Stimulated activated CD4-positive, alpha-beta T cell treated with anti-CD3 and anti-CD28 coated beads, Interleukin-1b, Interleukin-23, amount 100 ng/mL, for 4 hours (primary cell): ENCODE measurements at regions not wholly inside any gene's neighbourhood (a gene's known extent, or its start where the extent isn't known, plus 50 kb on each side); places are given as distances from the start of the nearest gene placed in this dataset.
"Not testable (repeated sequence)": the region's sequence is repeated elsewhere in the genome, so short reads cannot be mapped to it uniquely, and the experiment has no call there.

Source experiments
- DNase-seq, 2 donors: peaks; one replicate each; pipeline ENCODE4 v3.0.0-alpha.2; 2020; ENCODE audit warnings: low read depth in 2 of 2

DNA sequence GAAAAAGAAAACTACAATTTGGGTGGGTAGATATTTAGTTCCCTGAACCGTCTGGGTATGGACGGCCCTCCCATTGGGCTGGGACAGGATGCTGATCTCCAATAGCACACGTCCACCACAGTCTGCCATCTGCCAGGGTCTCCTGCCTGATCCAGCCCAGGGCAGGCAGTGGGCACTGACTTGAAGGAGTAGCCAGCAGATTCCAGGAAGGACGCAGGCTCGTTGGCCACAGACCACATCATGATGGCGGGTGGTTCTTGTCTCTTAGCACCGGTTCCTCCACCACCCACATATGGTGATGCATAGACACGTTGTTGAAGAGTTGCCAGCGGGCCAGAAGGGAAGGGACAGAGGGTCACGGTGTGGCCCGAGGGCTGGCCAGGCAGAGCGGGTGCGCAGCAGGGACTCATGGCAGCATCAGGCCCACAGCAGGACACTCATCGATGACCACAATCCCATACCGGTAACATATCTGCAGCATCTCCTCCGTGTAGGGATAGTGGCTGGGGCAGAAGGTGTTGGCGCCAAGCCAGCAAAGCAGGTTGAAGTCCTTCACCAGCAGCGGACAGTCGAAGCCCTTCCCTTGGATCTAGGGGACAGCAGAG lies 155.8 kb upstream of the FAM174A start:
- DNase-seq = not testable (repeated sequence)

DNA sequence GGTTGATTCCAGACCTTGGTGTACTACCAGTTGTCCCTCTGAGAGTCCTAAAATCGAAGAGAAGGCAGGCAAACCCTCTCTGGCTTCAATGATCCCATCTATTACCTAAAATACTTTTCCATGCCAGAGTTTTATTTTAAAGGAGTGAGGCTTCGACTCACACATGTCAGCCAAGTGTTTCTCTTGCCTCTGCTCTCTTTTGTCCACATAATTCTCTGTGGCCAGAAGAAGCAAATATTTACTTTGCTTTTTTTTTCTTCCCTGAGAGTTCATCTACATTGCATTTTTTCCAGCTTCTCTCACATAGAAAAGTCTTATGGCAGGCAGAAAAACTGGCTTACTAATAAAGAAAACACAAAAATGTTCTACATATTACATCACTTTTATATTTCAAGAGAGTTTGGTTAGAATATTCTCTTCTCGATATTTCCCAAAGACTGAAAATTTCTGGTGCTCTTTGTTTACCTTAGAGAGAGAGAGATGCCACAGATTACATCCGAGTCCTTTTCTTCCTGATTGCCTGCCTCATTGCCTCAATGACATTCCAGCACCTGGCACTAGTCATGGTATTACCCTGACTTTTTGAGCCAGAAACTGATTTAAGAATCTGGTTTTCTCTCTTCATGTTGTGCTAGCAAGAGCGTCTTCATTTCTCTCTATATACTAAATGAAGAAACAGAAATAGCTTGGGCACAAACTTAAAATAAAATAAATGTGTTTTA lies 170.3 kb upstream of the FAM174A start:
- not testable (repeated sequence) for DNase-seq

DNA sequence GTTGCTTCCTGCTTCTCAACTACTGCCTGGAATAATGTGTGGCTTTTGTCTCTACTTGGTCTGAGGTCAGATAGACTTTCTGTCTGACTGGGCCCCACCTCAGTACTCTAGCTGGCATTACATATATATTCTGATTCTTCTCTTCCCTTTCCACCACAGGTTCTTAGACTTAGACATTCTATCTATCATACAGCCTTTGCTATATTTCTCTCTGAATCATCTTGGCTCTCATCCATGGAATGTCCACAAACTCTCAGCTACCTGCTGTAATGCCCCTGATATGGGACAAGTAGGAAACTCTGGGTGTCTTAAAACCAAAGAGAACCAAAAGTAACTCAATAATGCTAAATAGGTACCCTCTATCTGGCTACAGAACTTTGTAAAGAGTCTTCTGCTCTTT lies 170.8 kb upstream of the FAM174A start:
- not testable (repeated sequence) for DNase-seq

DNA sequence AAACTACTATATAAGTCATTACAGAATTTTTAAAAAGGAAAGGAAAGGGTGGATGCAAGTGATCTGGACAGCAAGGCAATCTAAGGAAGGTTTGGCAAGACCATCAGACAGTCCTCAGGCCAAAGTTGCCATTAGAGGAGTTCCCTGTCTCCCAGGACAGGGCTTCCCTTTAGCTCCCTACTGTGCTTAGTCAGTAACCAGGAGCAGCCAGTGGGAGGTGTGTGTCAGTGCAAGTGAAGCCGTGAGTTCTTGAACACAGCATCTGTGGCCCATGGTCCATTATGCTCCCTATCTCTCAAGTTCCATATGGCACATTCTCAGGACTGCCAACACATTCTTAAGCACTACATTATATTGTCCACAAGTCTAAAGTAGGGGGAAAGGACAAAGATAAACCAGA lies 175.2 kb upstream of the FAM174A start:
- DNase-seq = not testable (repeated sequence)

DNA sequence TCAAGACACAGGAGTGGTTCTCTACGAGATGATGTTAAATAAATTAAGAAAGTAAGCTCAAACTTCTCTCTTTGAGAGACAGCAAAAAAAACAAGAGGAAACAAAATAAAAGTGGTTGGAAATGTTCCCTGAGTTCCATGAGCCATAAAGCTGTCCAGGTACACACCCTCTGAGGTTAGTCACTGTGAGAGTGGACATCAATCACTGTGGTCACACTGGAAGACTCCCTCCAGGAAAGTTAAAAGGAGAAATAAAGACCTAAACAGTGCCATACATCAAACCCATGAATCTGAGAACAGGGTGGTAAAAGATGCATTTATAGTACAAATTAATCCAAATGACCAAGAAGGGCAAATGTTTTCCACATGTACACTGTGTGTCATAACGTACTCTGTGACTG lies 188.9 kb upstream of the FAM174A start:
- DNase-seq = not testable (repeated sequence)

DNA sequence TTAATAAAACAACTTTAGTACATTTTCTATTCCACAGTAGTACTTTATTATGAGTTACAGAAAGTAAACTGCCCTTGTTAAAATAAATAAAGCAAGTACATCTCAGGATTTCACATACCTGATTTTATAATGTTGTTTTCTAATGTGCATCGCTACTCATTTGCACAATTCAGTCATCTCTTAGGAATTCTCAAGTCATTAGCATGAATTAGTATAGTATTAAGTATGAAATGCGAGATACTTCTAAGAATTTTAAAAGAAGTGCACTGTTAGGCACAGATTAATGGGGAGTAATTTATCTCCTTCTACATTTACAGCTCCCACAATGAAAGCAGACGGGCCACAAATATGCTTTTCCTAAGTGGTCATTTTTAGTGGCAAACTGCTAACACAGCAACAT lies 193.7 kb upstream of the FAM174A start:
- DNase-seq = not testable (repeated sequence)

DNA sequence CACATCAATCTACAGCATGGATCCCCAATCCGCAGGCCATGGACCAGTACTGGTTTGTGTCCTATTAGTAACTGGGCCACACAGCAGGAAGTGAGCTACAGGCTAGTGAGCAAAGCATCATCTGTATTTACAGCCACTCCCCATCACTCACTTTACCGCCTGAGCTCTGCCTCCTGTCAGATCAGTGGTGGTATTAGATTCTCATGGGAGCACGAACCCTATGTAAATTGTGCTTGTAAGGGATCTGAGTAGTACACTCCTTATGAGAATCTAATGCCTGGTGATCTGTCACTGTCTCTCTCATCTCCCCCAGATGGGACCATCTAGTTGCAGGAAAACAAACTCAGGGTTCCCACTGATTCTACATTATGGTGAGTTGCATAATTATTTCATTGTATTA lies 212.7 kb upstream of the FAM174A start:
- no peak for DNase-seq

DNA sequence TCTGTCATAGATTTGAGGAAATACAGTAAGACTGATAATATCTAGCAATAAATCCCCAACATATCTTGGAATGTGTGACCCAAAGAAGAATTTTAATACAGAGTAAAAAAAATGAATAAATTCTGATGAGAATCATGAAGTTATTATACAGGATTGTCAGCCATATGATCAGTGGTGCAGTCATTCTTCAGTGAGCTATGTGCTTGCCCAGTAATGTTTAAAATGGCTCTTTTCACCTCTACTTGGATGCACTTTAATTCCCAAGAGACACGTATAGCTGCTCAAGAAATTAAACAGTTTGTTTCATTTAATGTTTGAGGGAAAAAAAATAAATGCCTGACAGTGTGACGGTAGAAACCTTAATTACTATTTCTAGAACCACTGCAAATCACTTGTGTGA lies 215.3 kb upstream of the FAM174A start:
- no peak for DNase-seq

DNA sequence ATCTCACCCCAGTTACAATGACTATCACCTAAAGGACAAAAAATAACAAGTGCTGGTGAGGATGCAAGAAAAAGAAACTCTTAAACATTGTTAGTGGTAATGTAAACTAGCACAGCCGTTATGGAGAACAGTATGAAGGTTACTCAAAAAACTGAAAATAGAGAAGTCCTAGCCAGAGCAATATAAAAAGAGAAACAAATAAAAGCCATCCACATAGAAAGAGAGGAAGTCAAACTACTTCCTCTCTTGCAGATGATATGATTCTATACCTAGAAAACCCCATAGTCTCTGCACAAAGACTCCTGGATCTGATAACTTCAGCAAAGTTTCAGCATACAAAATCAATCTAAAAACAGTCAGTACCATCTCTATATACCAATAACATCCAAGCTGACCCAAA lies 221.5 kb upstream of the FAM174A start:
- DNase-seq = no peak

DNA sequence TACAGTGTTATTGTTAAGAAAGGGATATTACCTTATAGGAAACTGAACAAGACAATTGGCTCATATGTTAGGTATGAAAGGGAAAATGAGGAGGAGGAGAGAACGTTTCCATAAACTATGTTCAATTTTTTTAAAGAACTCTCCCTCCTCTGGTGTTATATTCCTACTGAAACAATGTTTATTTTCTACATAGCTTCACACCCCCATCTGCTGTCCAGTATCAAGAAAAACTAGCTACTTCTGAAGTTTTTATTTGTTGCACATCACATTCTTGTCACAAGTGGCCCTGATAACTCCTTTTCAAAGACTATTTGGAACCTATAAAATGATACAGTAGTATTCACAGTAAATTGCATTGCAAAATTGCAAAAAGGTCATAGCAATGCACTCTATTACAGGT lies 223.4 kb upstream of the FAM174A start:
- no peak for DNase-seq

DNA sequence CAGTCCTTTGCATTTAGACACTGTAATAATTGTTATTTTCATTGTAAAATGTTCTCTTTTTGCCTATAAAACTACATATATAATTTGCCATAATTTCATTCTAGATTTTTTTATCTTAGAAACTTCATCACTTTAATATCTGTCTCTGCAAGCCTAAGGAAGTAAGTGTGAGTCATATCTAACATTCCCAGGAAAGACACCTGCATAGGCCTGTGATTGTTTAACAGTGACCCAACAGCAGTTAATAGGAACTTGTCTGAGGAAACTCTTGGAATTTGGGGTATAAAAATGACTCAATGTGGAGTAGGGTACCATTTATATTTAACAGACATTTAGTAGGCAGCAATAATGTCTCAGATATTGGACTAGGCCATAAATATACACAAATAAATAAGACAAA lies 229.2 kb upstream of the FAM174A start:
- DNase-seq = no peak

DNA sequence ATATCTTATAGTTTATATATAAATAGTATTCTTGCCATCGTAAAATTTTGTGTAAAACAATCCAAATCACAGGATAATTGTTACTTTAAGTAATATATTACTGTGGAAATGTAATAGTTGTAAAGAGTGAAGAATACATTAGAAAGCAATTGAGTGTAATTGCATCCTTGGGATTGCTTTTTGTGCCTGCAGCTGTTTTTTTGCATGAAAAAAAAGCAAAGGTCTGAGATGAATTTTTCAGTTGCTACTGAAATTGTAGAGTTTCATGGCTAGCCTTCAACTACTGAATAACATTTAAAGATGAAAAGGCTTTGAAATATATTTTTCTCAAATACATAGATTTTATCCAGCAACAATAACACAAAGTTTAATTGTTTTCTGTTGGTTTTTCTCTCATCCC lies 232.0 kb upstream of the FAM174A start:
- DNase-seq = no peak

DNA sequence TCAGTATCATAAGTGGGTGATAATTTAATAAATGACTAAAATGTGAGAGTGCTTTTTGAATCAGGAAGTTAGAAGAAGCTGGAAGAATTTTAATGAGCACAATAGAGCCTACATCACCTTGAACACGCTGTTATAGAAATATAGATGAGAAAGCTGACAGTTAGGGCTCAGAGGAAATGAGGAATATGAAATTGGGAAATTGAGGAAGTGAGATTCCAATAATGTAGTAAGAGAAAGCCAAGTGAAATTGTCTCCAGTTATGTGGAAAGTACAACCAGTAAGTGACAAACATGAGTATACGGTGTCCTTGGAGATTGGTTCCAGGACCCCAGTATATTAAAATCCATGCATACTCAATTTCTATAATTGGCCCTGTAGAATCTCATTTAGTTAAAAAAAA lies 235.9 kb upstream of the FAM174A start:
- DNase-seq = no peak

DNA sequence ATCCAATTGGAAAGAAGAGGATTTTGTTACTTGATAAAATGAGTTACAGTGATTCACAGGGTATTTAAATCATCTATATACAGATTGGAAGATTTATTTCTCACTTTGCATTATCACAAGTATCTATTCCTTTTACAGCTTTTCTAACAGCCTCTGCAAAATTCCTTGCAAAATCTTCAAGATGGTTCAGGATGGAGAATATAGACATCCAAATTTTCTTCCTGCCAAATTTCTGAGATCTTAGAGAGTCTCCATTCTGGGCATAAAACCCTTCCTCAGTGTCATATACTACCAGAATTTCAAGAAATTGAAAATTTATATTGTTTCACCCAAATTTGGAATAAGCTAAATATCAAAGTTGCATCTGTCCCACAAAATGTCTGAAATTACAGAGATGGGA lies 259.1 kb upstream of the FAM174A start:
- no peak for DNase-seq

DNA sequence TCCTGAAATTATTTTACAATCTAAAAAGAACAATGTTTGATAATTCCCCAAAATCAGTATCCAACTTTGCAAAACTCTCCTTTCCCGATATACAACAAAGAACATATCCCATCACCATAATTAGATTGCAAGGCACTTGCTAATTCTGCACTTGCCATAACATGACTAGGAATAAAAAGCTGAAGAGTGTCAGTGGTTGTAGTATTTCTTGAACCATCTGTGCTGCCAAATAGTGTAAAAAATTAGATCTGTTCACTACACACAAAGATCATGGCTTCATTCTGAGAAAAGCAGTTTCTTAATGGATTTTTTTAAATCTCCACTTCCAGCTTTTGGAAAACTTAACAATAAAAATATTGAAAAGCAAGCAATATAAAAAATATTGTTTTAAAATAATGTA lies 259.5 kb upstream of the FAM174A start:
- no peak for DNase-seq

DNA sequence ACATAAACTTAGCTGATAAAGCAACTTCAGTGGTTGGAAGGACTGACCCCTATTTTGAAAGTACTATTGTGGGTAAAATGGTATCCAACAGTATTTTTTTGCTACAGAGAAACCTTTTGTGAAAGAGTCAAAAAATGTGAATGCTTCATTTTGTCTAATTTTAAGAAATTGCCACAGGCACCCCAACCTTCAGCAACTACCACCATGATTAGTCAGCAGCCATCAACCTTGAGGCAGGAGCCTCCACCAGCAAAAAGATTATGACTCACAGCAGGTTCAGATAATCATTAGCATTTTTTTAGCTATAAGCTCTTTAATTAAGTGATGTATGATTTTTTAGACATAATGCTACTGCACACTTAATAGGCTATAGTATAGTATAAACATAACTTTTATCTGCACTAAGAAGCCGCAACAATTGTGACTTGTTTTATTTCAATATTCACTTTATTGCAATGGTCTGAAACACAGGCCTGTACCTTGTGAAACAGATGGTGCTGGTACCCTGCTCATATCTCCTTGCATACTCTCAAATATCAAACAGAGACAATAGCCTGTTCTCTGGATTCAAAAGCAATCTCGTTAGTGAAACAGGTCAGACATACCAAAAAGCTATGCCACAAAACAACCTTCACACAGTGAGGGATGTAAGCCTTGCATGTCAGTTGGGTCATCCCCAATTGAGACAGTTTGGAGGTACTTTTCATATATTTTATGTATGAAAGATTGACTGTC lies 261.2 kb upstream of the FAM174A start:
- no peak for DNase-seq

DNA sequence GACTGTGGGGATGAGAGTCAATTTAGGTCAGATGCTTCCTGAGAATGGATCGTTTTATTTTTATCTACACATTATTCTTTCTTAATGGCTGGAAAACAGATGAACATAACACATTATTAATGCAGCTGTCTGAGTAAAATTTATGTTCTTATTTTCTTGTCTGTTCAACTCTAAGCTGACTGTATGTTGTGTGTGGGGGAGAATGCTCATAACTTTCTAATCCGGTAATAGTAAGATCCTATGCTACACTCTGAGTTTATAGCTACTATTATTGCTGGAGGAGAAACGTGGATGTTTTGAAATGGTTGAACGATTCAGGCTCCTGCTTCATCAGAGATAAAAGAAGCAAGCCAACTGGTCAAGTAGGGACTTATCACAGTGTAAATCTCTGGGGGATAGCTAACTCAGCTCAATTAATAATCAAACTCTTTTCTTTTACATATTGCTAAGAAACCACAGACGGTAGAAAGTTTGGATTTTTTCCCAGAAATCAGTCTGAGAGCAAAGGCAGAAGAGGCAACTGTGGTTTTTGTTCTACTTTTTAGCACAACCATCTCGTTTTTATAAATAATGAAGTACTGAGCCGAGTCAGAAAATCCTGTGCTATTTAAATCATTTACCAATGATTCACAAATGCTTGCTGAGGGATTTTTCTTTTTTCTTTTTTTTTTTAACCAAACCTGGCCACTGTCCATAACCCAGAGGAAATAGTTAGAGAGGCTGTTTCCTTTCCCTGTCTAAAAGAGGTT lies 265.0 kb upstream of the FAM174A start:
- DNase-seq = no peak

DNA sequence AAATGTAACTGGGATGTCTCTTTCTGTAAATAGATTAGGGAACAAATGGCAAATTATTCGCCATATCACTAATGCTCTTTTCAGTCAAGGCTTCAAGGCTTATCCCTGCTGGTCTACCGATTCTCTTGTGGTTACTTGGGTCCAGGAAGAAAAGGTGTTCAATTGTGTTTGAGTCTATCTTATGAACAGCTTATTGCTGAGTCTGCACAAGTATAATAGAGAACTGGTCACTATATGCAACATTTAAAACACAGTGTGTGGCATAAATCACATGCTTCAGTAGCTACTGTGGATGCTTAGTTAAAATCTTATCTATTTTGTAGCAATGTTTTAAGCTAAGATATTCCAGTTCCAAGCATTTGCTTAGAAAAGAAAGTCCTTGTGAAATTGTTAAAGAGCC lies 274.2 kb upstream of the FAM174A start:
- no peak for DNase-seq

DNA sequence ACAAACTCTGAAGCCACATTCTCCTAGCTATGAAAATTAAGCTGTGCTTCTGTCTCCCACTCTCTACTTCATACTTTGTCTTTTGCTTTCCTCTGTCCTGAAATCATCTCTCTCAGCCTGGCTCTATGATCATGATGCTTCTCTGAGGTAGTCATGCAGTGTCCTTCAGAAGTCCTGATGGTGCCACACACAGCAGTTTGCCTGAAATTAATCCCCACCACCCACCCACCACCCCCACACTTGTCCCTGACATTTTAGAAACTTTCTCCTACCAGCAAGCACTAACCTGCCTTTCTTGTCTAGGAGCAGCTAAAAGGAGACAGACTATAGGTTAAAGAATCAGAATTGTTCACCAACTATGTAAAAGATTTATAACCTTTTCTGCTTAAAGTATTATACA lies 282.2 kb upstream of the FAM174A start:
- no peak for DNase-seq

DNA sequence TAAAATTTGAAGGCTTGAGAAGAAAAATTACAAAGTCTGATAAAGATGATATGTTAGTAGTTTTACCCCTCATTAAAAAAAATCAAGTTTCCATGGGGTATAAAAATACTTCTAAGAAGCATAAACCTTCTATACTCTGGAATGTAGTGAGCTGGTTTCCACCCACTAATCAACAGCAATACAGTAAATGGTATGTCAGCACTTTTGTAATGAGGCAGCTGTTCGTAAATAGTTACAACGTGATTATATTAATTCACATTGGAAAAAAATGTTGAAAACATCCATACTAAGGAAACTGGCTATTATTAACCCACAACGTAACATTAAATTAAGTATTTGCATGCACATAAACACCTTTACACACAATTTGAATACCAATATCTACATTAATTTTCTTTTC lies 283.1 kb upstream of the FAM174A start:
- DNase-seq = no peak

DNA sequence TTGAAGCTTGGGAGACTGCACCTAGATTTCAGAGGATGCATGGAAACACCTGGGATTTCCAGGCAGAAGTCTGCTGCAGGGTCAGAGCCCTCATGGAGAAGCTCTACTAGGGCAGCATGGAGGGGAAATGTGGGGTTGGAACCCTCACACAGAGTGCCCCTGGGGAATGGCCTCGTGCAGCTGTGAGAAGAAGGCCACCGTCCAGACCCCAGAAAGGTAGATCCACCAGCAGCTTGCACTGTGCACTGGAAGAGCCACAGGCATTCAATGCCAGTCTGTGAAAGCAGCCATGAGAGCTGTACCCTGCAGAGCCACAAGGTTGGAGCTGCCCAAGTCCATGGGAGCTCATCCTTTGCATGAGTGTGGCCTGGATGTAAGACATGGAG lies 285.3 kb upstream of the FAM174A start:
- no peak for DNase-seq

DNA sequence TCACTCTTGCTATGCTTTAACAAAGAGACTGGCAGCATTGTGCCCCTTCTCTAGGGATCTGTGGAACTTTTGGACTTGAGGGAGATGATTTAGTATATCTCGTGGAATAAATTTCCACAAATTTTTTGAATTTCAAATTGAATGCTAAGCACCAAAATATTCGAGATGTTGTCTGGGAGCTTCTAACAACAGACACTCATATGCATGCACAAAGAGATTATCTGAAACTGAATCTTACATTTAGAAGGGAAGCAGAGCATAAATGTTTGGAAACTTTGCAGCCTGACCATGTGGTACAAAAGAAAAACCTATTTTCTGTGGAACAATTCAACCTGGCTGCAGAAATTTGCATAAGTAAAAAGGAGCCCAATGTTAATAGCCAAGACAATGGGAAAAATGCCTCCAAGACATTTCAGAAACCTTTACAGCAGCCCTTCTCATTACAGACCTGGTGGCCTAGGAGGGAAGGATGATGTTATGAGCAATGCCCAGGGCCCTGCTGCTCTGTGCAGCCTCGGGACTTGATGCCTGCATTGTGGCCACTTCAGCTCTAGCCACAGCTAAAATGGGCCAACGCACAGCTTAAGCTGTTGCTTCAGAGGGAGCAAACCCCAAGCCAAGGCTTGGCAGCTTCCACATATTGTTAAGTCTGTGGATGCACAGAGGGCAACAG lies 285.8 kb upstream of the FAM174A start:
- DNase-seq = no peak
